ENCODE measurements at regions not wholly inside any gene's neighbourhood (a gene's known extent, or its start where the extent isn't known, plus 50 kb on each side); places are given as distances from the start of the nearest gene placed in this dataset.

- FAIRE-seq: no peak
- H3K4me2 ChIP-seq (ENCODE audit: insufficient read depth, low read length): no peak overlapping the region
- no peaks in the 10 kb centered on the region for H3K79me2 ChIP-seq (ENCODE audit: control insufficient read depth, insufficient read depth, low read length)
- in situ Hi-C loops (cut with MboI) (no loop called here), intact Hi-C loops (cut with micrococcal nuclease) (no loop called here)
- no peaks in the 10 kb centered on the region for H3K36me3 ChIP-seq (ENCODE audit: control insufficient read depth, insufficient read depth, low read length)
- no peak overlapping the region for H3K27ac ChIP-seq (ENCODE audit: extremely low read depth, low read depth, low read length)
- CTCF ChIA-PET (ENCODE audit: low intra/inter-chr PET ratio): no interaction called here
- no peak overlapping the region for H3K9ac ChIP-seq (ENCODE audit: insufficient read depth in 1 of 2, low read depth in 2 of 2, low read length in 2 of 2)
- no peak overlapping the region for H3K4me3 ChIP-seq
- TF ChIP-seq HMGXB4 (CRISPR knock-in tag; IDR thresholded peaks at IDR 0.05) (no peak), EGR1 (conservative IDR thresholded peaks at IDR 0.05) (no peak), ZNF511 (CRISPR knock-in tag; IDR thresholded peaks at IDR 0.05) (no peak), CBX3 (IDR thresholded peaks at IDR 0.05; ENCODE audit: borderline replicate concordance in 1 of 2, low read length in 2 of 2) (no peak), HDGF (IDR thresholded peaks at IDR 0.05) (no peak), ZNF764 (CRISPR knock-in tag; IDR thresholded peaks at IDR 0.05; ENCODE audit: low read depth) (no peak), EP300 (IDR thresholded peaks at IDR 0.05; ENCODE audit: low read length) (no peak), ZNF311 (CRISPR knock-in tag; IDR thresholded peaks at IDR 0.05) (no peak), ZNF431 (CRISPR knock-in tag; IDR thresholded peaks at IDR 0.05) (no peak), HMGN3 (IDR thresholded peaks at IDR 0.05; ENCODE audit: borderline replicate concordance, extremely low read depth, insufficient read length, low read depth, low read length) (no peak), MIER1 (IDR thresholded peaks at IDR 0.05; ENCODE audit: low read depth) (no peak), ERF (CRISPR knock-in tag; IDR thresholded peaks at IDR 0.05) (no peak), ZNF232 (CRISPR knock-in tag; IDR thresholded peaks at IDR 0.05) (no peak), ZNF280A (IDR thresholded peaks at IDR 0.05; ENCODE audit: low read depth, partially characterized antibody) (no peak)
- H2AFZ ChIP-seq (ENCODE audit: low read depth, low read length): no peak overlapping the region
- H3K4me1 ChIP-seq (replicated peaks in 1 of 2; ENCODE audit: control insufficient read depth in 2 of 2, insufficient read depth in 2 of 2, low read length in 2 of 2): no peaks in the 10 kb centered on the region
- H4K20me1 ChIP-seq (replicated peaks; ENCODE audit: control insufficient read depth, insufficient read depth, low read length): no peaks in the 10 kb centered on the region
- no peaks in the 10 kb centered on the region for H3K9me3 ChIP-seq (replicated peaks; ENCODE audit: control insufficient read depth, insufficient read depth, low read depth, low read length)
- 0 out of 5 replicates have a peak, but pooled peaks cover 0 to 5% of the 10 kb centered on the region in 2 experiments for H3K27me3 ChIP-seq (ENCODE audit: control insufficient read depth in 2 of 2, insufficient read depth in 2 of 2, low read length in 2 of 2)
- 0% methylated on average over 2 of the region's 2 CpGs for WGBS (ENCODE audit: insufficient coverage, low coverage, missing lambda C conversion rate)
- no peaks in the 10 kb centered on the region for H3K9me1 ChIP-seq (ENCODE audit: control insufficient read depth, insufficient read depth, low read length)
- BruUV-seq (replicated peaks): no TSS peak
- POLR2A ChIA-PET: no interaction called here
- no peak for ATAC-seq
- DNase-seq (ENCODE audit: extremely low read depth in 1 of 4, low spot score in 3 of 4): no peak
These were observed 291.5 kb downstream of the SEC61B start for GRCh38 chr9:99513441-99514112.
